Adrenal gland (tissue), 9 donors: ENCODE measurements at regions not wholly inside any gene's neighbourhood (a gene's known extent, or its start where the extent isn't known, plus 50 kb on each side); places are given as distances from the start of the nearest gene placed in this dataset.

Source experiments
- DNase-seq, 7 donors: peaks; one replicate each; pipeline ENCODE4 v3.0.0-alpha.2; 2019 to 2020
- H3K27ac ChIP-seq, 5 donors: fragments of 200-600 bp; sonication (generic) in 4 of 5; 1 replicate in 3 of 5; 2 replicates in 2 of 5; pipeline versions ENCODE4 v1.5.1 to v1.8.0; 2016 to 2020; ENCODE audit warnings: mild to moderate bottlenecking in 1 of 5
- H3K27me3 ChIP-seq: fragments of 200-600 bp; 2 replicates; pipeline ENCODE4 v1.8.0; 2021
- H3K36me3 ChIP-seq, 2 donors: fragments of 200-600 bp; replicated peaks in 1 of 2; 1 replicate in 1 of 2; 2 replicates in 1 of 2; pipeline versions ENCODE4 v1.5.1 to v1.8.0; 2018 to 2022
- H3K4me1 ChIP-seq, 2 donors: fragments of 200-600 bp; replicated peaks in 1 of 2; 1 replicate in 1 of 2; 2 replicates in 1 of 2; pipeline versions ENCODE4 v1.5.1 to v1.8.0; 2018 to 2021
- H3K4me3 ChIP-seq, 4 donors: fragments of 200-600 bp; sonication (generic) in 3 of 4; one replicate each; pipeline ENCODE4 v1.5.1; 2016 to 2018
- H3K9me3 ChIP-seq, 3 donors: fragments of 200-600 bp; sonication (generic) in 1 of 3; replicated peaks in 1 of 3; 1 replicate in 2 of 3; 2 replicates in 1 of 3; pipeline versions ENCODE4 v1.5.1 to v1.8.0; 2016 to 2021
- POLR2A ChIP-seq, 2 donors: fragments of 450-650 bp; IDR thresholded peaks; one replicate each; pipeline ENCODE4 v1.6.1; 2017; ENCODE audit warnings: antibody characterized with exemption in 2 of 2, mild to moderate bottlenecking in 2 of 2, moderate library complexity in 1 of 2
- WGBS, 4 donors: extraction: QIAGEN DNeasy Blood & Tissue Kit in 2 of 4; methylation state at CpG; one replicate each; pipeline versions ENCODE4 v1.1.5 to v1.1.7; 2013 to 2017; 5-methylcytosine and 5-hydroxymethylcytosine counted together
- intact Hi-C, 2 donors: fragments of 100-400 bp; cut with DNase I; formaldehyde crosslinking; loops; one replicate each; pipeline versions ENCODE4 v1.14.1 to v1.15.0; 2022 to 2023
- TF ChIP-seq, protein P1 (sequence below), 6 experiments: fragments of 450-650 bp in 4 of 6; fragments of 200-600 bp in 2 of 6; sonication (generic) in 1 of 6; IDR thresholded peaks; 1 replicate in 5 of 6; 2 replicates in 1 of 6; pipeline versions ENCODE4 v1.5.1 to v1.8.0; 2016 to 2021; ENCODE audit warnings: antibody characterized with exemption in 6 of 6, mild to moderate bottlenecking in 2 of 6, moderate library complexity in 1 of 6
- donor health status: healthy with polysubstance abuse.
- donor health status: Bipolar disorder and iron deficiency.
- donor health status: DM: yes; HTN: yes; CAD: no.
- donor health status: DM: no; HTN: no; CAD: no.
- donor health status: DM: no; HTN: no; CAD: no.

DNA sequence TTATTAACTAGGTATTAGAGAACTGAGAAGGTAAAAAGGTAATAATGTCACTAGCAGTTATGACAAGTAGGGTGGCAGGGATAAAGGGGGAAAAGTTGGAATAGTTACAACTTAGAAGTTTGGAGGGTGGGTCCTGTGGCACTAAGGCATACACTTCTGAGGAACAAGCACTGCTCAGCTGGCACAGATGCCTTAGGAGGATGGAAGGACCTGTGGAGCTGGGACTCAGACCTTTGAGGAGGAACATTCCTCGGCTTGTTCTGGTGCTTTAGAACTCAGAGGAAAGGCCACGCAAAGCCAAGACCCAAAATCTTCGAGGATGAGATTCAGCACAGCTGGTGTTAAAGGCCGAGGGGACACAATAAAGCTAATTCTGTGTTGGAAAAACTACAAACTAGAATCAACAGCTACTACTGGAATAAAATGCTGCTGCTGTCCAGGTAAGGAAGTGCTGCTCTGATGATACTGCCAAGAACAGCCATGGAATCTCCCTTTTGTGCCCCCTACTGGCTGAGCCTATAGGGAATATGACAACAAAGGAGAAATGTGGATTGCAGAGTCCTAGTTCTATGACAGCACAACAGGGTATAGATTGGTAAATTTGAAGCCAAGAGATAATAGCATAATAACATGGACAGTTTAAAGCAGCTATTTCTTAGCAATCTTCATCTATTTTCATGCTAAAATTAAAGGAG lies 126.7 kb downstream of the SLC25A46 start:
- peak in 3 of 7 donors; percentile 8 to 15 (median 13) for DNase-seq
- no peaks in the 10 kb centered on the region for H3K36me3 ChIP-seq

GRCh38 chr5:110869927-110870326 lies 131.1 kb downstream of the SLC25A46 start:
- H3K4me1 ChIP-seq, result no peaks in the 10 kb centered on the region
- DNase-seq, result no peak
- no peak overlapping the region for H3K27ac ChIP-seq
- no peaks in the 10 kb centered on the region for H3K27me3 ChIP-seq
- no peak overlapping the region for H3K4me3 ChIP-seq
- no peaks in the 10 kb centered on the region for H3K36me3 ChIP-seq
- intact Hi-C loops, result no loop called here
- no peaks in the 10 kb centered on the region for H3K9me3 ChIP-seq
- no peak for TF ChIP-seq POLR2A (IDR thresholded peaks at IDR 0.05)
- TF ChIP-seq, protein P1, sequence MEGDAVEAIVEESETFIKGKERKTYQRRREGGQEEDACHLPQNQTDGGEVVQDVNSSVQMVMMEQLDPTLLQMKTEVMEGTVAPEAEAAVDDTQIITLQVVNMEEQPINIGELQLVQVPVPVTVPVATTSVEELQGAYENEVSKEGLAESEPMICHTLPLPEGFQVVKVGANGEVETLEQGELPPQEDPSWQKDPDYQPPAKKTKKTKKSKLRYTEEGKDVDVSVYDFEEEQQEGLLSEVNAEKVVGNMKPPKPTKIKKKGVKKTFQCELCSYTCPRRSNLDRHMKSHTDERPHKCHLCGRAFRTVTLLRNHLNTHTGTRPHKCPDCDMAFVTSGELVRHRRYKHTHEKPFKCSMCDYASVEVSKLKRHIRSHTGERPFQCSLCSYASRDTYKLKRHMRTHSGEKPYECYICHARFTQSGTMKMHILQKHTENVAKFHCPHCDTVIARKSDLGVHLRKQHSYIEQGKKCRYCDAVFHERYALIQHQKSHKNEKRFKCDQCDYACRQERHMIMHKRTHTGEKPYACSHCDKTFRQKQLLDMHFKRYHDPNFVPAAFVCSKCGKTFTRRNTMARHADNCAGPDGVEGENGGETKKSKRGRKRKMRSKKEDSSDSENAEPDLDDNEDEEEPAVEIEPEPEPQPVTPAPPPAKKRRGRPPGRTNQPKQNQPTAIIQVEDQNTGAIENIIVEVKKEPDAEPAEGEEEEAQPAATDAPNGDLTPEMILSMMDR (IDR thresholded peaks at IDR 0.05), result no peak
- WGBS, 4 donors, result 65 to 70% (median 69%) methylated on average over 4 of the region's 4 CpGs

More for the DNA sequence above, 126.7 kb downstream of the SLC25A46 start:
- intact Hi-C loops, result no loop called here
- WGBS, 4 donors, result 67 to 84% (median 70%) methylated on average over 4 of the region's 4 CpGs
- Histone ChIP-seq H3K27me3 (no peaks in the 10 kb centered on the region), H3K9me3 (no peaks in the 10 kb centered on the region), H3K4me3 (no peak overlapping the region), H3K4me1 (no peaks in the 10 kb centered on the region), H3K27ac (no peak overlapping the region)
- TF ChIP-seq, protein P1 (IDR thresholded peaks at IDR 0.05), result peak in 3 of 6 experiments; percentile 12 to 32 (median 18)
- no peak for TF ChIP-seq POLR2A (IDR thresholded peaks at IDR 0.05)

GRCh38 chr5:110872200-110872599 lies 133.4 kb downstream of the SLC25A46 start:
- Histone ChIP-seq H3K4me1 (no peaks in the 10 kb centered on the region), H3K4me3 (no peak overlapping the region), H3K27me3 (no peaks in the 10 kb centered on the region), H3K9me3 (no peaks in the 10 kb centered on the region), H3K27ac (no peak overlapping the region), H3K36me3 (no peaks in the 10 kb centered on the region)
- TF ChIP-seq POLR2A (IDR thresholded peaks at IDR 0.05), result no peak
- TF ChIP-seq, protein P1 (IDR thresholded peaks at IDR 0.05), result no peak
- no peak for DNase-seq
- WGBS, 4 donors, result 86 to 96% (median 91%) methylated on average over 10 to 15 of the region's 15 CpGs
- intact Hi-C loops, result no loop called here

GRCh38 chr5:110872963-110873362 lies 134.2 kb downstream of the SLC25A46 start:
- 80 to 94% (median 89%) methylated on average over 2 to 7 of the region's 7 CpGs for WGBS, 4 donors
- Histone ChIP-seq H3K4me3 (no peak overlapping the region), H3K27me3 (no peaks in the 10 kb centered on the region), H3K9me3 (no peaks in the 10 kb centered on the region), H3K27ac (no peak overlapping the region), H3K4me1 (no peaks in the 10 kb centered on the region), H3K36me3 (no peaks in the 10 kb centered on the region)
- intact Hi-C loops, result no loop called here
- TF ChIP-seq POLR2A (IDR thresholded peaks at IDR 0.05), result no peak
- TF ChIP-seq, protein P1 (IDR thresholded peaks at IDR 0.05), result no peak
- no peak for DNase-seq
